ENCODE measurements at regions not wholly inside any gene's neighbourhood (a gene's known extent, or its start where the extent isn't known, plus 50 kb on each side); places are given as distances from the start of the nearest gene placed in this dataset.
"Not testable (repeated sequence)": the region's sequence is repeated elsewhere in the genome, so short reads cannot be mapped to it uniquely, and the experiment has no call there.

DNA sequence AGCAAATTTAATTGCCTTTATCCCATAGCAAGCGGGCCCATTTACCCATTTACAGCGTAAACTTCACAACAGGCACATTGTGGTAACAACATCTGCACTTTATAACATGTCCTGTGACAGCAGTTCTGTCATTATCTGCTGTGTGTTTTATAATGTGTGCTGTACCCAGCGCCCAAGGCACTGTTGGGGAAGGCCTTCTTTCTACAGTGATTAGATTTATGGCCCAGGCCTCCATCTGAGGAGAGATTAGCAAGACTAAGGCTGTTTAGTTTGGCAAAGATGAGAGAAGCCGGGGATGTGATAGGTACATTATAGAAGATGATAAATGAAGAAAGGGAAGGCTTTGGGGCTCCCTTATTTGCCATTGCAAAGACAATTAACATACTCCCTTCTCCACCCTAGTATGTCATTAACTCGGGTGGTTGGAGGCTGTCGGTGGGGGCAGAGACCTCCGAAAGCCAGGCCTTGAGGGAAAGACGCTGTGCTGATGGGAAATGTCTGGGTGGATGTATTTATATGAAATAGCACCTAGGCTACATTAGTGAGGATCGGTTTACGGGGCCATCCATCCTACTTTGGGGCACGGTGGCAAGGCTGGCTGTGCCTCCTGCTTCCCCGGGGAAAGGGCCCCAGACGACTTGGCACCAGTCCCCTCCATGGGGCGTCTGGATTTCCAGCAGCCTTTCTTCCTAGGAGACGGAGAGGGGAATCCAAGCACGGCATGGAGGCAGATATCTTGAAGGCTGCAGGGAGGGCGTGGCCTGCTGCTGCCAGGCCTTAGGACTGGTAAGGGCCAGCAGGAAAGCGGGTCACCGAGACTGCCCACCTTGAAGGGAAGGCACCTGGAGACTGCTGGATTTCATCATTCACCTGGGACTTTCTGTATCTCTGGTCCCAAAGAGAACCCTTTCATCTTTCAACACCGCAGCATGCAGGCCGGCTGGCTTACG lies 64.3 kb upstream of the PTCH1 start:
- no peak for DNase-seq (ENCODE audit: low read depth)

DNA sequence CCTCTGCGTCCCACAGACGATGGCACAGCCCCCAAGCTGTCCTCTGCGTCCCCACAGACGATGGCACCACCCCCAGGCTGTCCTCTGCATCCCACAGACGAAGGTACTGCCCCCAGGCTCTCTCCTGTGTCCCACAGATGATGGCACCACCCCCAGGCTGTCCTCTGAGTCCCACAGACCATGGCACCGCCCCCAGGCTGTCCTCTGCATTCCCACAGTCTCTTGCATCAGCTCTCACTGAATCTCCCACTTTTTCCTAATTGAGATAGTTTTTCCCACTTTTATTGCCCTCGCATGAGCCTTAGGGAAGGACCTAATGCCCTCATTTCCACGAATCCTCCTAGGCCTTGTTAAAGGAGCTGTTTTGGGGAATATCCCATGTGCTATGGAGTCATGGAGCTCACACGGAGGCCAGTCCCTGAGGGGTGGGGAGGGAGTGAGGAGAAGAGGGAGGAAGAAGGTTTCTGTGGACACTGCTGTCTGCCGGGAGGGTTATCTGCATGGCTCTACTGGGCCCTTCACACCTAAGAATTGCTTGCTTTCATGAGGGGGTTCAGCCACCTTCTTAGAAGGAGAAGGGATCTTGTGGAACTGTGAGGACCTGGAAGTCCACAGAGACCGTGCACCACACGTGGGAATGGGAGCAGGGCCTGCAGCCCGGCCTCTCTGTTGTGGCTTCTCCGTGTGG lies 58.2 kb upstream of the PTCH1 start:
- DNase-seq (ENCODE audit: low read depth): no peak

DNA sequence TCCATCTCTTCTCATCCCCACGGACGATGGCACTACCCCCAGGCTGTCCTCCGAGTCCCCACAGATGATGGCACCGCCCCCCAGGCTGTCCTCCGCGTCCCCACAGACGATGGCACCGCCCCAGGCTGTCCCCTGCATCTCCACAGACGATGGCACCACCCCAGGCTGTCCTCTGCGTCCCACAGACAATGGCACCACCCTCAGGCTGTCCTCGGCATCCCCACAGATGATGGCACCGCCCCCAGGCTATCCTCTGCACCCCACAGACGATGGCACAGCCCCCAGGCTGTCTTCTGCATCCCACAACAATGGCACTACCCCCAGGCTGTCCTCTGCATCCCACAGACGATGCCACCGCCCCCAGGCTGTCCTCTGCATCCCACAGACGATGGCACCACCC lies 57.4 kb upstream of the PTCH1 start:
- DNase-seq (ENCODE audit: low read depth): no peak

DNA sequence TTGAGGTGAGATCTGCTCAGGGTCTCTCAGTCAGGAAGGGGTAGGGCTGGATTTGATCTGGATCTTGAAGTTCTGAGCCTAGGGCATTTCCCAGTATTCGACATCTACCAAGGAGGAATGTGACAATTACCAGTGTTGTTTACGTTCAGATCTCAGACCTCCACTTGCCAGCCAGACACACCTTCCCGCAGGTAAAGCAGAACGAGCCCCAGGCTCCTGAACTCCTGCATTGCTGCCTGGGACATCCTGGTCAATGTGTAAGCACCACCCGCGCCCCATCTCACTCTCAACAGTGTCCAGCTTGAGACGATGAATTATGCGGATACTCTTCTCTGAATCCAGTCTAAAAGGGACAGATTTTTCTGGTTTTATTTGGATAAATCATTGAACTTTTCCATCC lies 56.7 kb upstream of the PTCH1 start:
- DNase-seq (ENCODE audit: low read depth): no peak

DNA sequence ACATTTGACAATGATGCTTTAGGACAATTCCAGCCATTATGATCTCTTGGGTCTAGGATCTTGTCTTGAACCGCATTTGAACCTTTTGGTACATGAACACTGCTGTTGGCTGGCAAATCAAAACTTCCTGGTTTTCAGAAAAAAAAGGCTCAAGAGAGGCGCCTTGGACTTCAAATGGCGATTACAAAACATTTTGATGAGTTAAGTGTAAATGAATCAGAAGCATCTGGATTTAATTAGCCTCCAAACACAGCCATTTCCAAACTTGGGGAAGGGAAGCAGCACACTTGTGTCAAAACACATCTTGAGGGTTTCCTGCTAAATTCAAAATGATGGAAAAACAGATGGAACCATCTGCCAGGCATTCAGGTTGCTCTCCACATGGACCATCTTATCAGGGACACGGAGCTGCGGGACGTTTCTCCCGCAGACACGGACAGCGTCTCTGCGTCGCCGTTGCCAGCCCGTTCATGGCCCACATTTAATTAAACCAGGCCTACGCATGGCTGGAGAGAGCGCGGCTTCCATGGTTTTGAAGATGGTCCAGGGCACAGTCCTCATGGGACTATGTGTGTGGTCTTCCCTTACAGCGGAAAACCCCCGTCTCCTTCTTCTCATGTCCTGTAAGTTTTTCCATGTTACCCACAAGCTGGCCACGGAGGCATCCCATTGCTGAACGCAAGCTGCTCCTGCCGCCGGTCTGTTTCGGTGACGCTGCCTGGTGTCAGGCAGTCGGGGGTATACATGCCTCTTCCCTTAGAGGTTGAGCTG lies 55.8 kb upstream of the PTCH1 start:
- no peak for DNase-seq (ENCODE audit: low read depth)

DNA sequence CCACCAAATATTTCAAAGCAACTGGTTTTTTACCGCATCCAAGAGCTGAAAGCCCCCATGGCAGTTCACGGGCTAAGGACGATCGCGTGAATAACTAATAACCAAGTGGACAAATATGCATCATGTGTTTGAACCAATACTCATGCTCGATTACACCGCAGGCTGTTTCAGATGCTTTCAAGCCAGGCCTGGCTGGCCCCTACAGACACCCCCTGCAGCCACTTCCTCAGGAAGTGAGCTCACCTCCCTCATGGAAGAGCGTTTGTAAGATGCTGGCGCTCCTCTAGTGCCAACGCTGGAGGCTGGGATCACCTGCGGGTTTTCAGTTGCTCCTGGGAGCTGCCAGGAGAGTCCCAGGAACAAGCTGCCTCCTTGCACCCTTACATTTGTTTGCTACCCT lies 53.9 kb upstream of the PTCH1 start:
- DNase-seq (ENCODE audit: low read depth): no peak

DNA sequence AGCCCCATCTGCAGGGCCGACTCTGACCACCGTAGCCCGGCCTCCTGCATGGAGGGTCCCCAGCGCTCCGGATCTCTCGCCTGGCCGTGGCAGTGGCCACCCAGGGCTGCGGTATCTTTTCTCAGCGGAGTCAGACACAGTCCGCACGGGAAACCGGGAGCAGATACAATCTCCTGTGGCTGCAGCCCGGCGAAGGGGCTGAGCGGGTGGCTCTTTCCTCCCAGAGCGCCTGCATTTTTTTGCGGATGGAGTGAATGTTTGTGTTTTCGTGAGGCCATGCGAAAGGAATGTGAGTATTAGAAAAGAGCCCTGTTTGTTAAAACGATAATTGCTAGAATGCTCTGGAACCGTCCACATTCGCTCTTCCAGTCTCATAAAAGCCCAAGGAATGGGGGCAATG lies 53.4 kb upstream of the PTCH1 start:
- DNase-seq (ENCODE audit: low read depth): no peak

DNA sequence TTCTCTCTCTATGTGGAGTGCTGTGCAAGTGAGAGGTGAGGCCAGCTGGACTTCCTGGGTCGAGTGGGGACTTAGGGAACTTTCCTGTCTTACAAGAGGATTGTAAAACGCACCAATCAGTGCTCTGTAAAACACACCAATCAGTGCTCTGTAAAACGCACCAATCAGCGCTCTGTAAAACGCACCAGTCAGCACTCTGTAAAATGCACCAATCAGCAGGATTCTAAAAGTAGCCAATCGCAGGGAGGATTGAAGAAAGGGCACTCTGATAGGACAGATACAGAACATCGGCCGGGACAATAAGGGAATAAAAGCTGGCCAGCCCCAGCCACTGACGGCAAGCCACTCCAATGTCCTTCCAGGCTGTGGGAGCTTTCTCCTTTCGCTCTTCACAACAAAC lies 52.0 kb upstream of the PTCH1 start:
- DNase-seq (ENCODE audit: low read depth): not testable (repeated sequence)

All from stimulated activated CD4-positive, alpha-beta T cell treated with anti-CD3 and anti-CD28 coated beads, Interleukin-2, amount 100 ng/mL, for 4 hours (primary cell).